Testis (tissue), 2 donors: ENCODE measurements at regions not wholly inside any gene's neighbourhood (a gene's known extent, or its start where the extent isn't known, plus 50 kb on each side); places are given as distances from the start of the nearest gene placed in this dataset.

ENCODE experiments used
- POLR2A ChIP-seq: fragments of 450-650 bp; IDR thresholded peaks from one replicate; pipeline ENCODE4 v1.6.1; 2017; ENCODE audit warnings: antibody characterized with exemption, mild to moderate bottlenecking, moderate library complexity
- TF ChIP-seq, protein P1 (sequence below), 3 experiments: fragments of 450-650 bp in 2 of 3; fragments of 200-600 bp in 1 of 3; sonication (generic) in 1 of 3; IDR thresholded peaks; one replicate each; pipeline ENCODE4 v1.5.1; 2016 to 2019; ENCODE audit warnings: antibody characterized with exemption in 3 of 3, mild to moderate bottlenecking in 2 of 3, moderate library complexity in 1 of 3

- TF ChIP-seq, protein P1, sequence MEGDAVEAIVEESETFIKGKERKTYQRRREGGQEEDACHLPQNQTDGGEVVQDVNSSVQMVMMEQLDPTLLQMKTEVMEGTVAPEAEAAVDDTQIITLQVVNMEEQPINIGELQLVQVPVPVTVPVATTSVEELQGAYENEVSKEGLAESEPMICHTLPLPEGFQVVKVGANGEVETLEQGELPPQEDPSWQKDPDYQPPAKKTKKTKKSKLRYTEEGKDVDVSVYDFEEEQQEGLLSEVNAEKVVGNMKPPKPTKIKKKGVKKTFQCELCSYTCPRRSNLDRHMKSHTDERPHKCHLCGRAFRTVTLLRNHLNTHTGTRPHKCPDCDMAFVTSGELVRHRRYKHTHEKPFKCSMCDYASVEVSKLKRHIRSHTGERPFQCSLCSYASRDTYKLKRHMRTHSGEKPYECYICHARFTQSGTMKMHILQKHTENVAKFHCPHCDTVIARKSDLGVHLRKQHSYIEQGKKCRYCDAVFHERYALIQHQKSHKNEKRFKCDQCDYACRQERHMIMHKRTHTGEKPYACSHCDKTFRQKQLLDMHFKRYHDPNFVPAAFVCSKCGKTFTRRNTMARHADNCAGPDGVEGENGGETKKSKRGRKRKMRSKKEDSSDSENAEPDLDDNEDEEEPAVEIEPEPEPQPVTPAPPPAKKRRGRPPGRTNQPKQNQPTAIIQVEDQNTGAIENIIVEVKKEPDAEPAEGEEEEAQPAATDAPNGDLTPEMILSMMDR (IDR thresholded peaks at IDR 0.05) = no peak
- no peak for TF ChIP-seq POLR2A
Measured at GRCh38 chr13:89708013-89708412, 1639.5 kb upstream of the MIR17HG start.
